GM13977 (cell line): ENCODE measurements at regions not wholly inside any gene's neighbourhood (a gene's known extent, or its start where the extent isn't known, plus 50 kb on each side); places are given as distances from the start of the nearest gene placed in this dataset.

ENCODE experiments used
- DNase-seq: peaks from one replicate; pipeline ENCODE4 v3.0.0; 2012; ENCODE audit warnings: low spot score
- CTCF ChIP-seq: IDR thresholded peaks from 2 replicates; pipeline ENCODE4 v1.5.1; 2012; ENCODE audit warnings: mild to moderate bottlenecking, control low read depth; ENCODE audit not compliant: insufficient read depth; ENCODE audit errors: extremely low read depth, missing control alignments
- in situ Hi-C: fragments of 300-500 bp; cut with MboI; formaldehyde crosslinking; loops from one replicate; pipeline ENCODE4 v1.12.0; 2022; ENCODE audit warnings: low sequenced_read_pairs, low pct_unique_long_range_greater_than_20kb, mixed read lengths, inconsistent platforms; ENCODE audit not compliant: unreplicated experiment

- in situ Hi-C loops = no loop called here
- DNase-seq = no peak
- no peak for TF ChIP-seq CTCF
These were observed 178.8 kb downstream of the EXOC5 start for GRCh38 chr14:57089901-57090300.

GRCh38 chr14:57087841-57088240 lies 180.9 kb downstream of the EXOC5 start:
- in situ Hi-C loops = no loop called here
- DNase-seq = no peak
- TF ChIP-seq CTCF = no peak

- no peak for TF ChIP-seq CTCF
- DNase-seq = no peak
- in situ Hi-C loops = no loop called here
These were observed 182.2 kb downstream of the EXOC5 start for GRCh38 chr14:57086271-57087162.

- TF ChIP-seq CTCF = no peak
- no peak for DNase-seq
- in situ Hi-C loops = no loop called here
These were observed 182.9 kb downstream of the EXOC5 start for GRCh38 chr14:57085801-57086200.

GRCh38 chr14:57085043-57085442 lies 183.7 kb downstream of the EXOC5 start:
- no peak for TF ChIP-seq CTCF
- DNase-seq = no peak
- in situ Hi-C loops = no loop called here

- no peak for TF ChIP-seq CTCF
- DNase-seq = no peak
- in situ Hi-C loops = no loop called here
These were observed 188.0 kb downstream of the EXOC5 start for GRCh38 chr14:57080691-57081090.

GRCh38 chr14:57078054-57078453 lies 190.7 kb downstream of the EXOC5 start:
- in situ Hi-C loops = no loop called here
- TF ChIP-seq CTCF = no peak
- no peak for DNase-seq
